NCI-H2029 treated with DMSO at 0.1 percent for 48 hours (cell line): ENCODE measurements at regions not wholly inside any gene's neighbourhood (a gene's known extent, or its start where the extent isn't known, plus 50 kb on each side); places are given as distances from the start of the nearest gene placed in this dataset.
"Not testable (repeated sequence)": the region's sequence is repeated elsewhere in the genome, so short reads cannot be mapped to it uniquely, and the experiment has no call there.

Source experiments
- DNase-seq: peaks from one replicate; lab custom pipeline; 2025; lab: John Stamatoyannopoulos, UW

- no peak for DNase-seq
These were observed 777.7 kb downstream of the STIM2 start for GRCh38 chr4:27638163-27638915.

DNA sequence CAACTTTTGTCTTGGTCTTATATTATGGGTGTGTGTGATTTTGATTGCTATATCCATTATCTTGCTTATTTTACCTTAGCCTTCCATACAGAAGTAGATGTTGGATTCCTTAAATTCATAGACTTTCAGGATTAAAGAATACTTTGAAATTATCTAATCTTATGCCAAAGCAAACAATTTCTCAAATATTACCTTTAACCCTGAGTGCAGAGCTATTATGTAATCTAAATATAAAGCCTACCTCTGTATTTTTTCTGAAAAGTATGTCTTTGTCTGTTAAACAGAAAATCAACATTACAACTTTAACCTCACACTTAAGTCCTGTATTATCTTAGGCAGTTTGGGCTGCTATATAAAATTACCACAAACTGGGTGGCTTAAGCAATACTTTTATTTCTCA, 782.5 kb downstream of the STIM2 start:
- no peak for DNase-seq

DNA sequence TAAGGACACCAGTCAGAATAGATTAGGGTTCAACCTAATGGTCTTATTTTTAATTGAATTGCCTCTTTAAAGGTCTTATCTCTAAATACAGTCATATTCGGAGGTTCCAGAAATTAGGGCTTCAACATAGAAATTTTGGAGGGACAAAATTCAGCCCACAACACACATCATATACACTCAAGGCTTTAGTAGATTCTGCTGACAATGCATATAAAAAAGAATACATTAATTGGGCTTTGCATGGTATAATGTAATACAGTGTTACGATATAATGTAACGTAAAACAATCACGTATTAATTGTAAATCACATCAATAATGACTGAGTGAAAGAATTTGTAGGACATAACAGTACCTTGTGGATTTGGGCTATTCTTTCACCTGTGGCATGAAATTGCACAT, 787.8 kb downstream of the STIM2 start:
- DNase-seq = no peak

DNA sequence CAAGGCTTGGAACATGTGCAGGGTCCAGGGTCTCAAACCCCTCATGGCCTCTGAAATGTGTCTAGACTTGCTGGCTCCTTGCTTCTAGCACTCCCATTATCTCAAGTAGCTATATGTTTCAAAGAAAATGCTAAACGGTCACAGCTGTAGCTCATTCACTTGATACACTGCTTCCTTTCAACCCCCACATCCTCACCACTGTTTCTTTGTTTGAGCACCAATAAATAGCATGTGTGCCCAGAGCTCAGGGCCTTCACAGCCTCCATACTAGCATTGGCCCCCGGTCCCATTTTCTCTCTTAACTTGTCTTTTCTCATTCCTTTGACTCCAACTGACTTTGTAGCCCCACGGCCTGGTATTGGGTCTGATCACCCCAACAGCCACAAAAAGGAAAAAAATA, 801.8 kb downstream of the STIM2 start:
- DNase-seq = no peak

DNA sequence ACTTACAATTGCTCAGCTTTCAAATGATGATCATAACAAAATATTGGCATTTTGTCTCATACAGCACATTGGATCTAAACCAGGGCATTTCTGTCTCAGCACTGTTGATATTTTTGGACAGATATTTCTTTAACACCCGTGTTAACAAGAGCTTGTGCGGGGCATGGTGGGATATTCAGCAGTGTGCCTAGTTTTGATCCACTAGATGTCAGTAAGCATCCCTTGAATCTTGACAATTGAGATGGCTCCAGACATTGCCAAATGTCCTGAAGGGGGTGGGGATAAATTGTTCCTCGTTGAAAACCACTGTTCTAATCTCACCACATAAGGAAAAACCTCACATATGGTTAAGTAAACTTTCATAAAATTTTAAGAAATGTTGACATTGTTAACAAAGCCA, 806.3 kb downstream of the STIM2 start:
- no peak for DNase-seq

GRCh38 chr4:27668001-27668400, 807.4 kb downstream of the STIM2 start:
- no peak for DNase-seq

DNA sequence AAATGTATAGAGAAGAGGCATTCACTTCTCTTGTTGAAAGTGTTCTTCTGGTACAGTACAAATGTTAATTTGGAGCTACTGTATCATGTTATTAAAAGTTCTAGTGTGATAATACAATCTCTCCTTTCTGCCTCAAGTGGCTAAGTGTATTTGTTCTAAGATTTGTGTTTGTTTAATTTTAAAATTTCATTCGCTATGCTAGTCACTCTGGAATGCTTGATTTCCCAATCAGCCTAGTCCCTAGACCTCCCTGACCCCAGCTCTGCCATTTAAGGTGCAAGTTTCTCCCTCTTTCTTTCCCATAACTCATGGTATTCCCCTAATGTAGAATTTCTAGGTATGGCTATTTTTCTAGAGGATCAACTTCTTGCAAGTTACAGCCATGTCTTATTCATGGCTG, 817.4 kb downstream of the STIM2 start:
- DNase-seq = no peak

GRCh38 chr4:27684610-27685011, 824.0 kb downstream of the STIM2 start:
- peak; percentile 64 for DNase-seq

DNA sequence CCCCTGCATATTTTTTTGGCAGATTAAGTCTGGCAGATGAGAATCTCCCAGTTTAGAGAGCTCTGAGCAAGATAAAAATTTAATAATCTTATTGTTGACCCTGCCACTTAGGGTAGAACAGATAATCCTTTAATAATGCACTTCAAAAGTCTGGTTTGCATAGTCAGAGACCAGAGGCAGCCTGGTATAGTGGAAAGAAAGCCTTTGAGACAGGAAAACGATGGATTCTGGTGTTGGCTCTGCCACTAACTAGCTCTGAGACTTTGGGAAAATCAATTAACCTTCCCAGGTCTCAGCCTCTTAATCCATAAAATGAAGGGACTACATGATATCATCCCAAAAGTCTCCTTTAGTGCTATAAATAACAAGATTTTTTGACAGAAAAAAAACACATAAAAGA, 824.5 kb downstream of the STIM2 start:
- no peak for DNase-seq

DNA sequence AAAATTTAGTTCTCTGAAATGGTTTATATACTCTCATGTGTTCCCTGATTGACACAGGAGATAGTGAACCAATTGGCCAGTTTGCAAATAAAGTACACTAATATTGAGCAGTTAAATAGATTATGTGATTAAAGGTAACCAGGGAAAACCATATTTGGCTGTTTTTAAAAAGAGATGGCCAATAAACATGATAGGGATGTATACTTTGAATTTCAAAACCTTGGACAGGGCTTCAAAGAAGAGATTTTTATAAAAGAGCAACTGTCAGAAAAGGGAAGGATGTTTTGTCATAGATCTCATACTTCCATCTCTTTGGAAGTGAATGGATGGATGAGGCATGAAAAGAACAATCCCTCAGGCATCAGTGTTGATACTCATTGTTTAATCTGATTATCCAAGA, 825.3 kb downstream of the STIM2 start:
- DNase-seq = no peak

DNA sequence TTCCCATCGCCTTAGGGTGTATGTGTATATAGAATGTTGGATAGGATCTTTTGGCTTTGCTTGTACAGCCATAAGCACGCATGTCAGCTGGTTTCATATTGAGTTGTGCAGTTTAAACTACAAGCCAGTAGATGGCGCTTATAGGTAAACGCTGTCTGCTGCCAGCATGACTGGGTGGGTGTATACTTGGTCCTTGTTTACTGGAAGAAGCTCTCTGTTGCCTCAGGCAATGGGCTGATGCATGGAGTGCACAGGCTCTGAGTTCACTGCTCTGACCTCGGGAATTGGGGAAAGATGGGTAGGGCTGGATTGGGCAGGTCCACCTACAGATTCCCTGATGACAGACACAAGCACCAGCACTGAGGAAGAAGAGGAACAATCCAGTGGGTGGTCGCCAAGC, 831.5 kb downstream of the STIM2 start:
- peak; percentile 12 for DNase-seq

DNA sequence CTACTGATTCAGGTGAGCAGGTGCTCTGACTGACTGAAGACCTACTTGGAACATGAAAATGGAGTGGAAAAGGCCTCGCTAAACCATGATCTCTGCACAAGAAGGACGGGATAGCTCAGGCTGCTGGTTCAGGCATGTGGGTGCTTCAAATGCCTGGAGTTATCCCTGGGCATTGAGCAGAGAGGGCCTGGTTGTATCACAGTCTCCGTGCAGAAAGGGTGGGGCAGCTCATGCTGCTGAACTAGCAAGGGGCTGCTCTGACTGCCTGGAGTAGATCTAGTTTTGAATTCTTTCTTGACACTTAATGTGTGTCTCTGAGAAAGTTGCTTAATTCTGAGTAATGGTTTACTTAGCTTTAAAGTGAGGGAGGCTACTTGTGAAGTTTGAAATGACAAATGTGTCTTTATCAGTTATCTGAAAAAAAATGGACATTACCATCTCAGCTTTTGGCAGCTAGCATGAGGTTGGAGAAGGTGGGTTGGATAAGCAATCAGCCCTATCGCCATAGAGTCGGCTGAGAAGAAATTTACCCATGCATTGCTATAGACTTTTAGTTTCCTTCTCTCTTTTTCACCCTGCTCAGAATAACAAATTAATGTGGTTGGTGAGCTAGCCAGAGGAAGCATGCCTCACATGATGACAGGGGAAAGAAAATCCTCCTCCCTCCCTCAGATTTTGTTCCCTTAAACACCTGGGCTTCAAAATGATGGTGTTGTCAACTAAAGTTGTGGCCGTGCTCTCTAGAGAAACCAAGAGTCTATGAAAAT, 832.4 kb downstream of the STIM2 start:
- DNase-seq = no peak

GRCh38 chr4:27696257-27696656, 835.6 kb downstream of the STIM2 start:
- DNase-seq = not testable (repeated sequence)

- no peak for DNase-seq
These were observed 841.0 kb downstream of the STIM2 start for GRCh38 chr4:27701606-27702005.

GRCh38 chr4:27702730-27703431, 842.2 kb downstream of the STIM2 start:
- no peak for DNase-seq

- DNase-seq = no peak
These were observed 843.1 kb downstream of the STIM2 start for GRCh38 chr4:27703771-27704170.

DNA sequence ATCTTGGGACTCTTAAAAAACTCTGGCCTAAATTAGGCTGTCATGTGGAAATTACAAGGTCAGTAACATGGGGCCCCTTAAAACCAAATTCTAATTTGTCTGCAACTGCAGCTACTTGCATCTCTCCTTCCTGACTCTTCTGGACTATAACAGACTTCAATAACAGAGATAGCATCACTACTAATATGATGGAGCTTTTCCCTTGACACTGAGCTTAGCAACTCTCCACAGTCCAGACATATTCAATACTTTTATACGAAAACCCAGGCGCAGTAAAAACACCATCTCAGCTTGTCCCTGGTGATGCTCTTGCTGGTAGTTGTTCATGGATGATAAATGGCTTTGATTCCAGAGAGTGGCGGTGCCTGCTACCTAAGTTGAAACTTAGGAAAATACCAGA, 850.4 kb downstream of the STIM2 start:
- no peak for DNase-seq

DNA sequence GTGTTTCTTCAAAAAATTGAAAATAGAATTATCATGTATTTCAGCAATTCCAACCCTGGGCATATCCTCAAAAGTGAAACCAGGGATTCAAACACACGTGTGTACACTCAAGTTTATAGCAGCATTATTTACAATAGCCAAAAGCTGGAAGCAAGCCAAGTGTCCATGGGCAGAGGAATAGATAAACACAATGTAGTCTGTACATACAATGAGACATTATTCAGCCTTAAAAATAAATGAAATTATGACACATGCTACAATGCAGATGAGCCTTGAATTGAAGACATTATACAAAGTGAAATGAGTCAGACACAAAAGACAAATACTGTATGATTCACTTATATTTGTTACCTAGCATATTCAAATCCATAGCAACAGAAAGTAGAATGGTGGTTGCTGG, 853.4 kb downstream of the STIM2 start:
- peak; percentile 53 for DNase-seq

DNA sequence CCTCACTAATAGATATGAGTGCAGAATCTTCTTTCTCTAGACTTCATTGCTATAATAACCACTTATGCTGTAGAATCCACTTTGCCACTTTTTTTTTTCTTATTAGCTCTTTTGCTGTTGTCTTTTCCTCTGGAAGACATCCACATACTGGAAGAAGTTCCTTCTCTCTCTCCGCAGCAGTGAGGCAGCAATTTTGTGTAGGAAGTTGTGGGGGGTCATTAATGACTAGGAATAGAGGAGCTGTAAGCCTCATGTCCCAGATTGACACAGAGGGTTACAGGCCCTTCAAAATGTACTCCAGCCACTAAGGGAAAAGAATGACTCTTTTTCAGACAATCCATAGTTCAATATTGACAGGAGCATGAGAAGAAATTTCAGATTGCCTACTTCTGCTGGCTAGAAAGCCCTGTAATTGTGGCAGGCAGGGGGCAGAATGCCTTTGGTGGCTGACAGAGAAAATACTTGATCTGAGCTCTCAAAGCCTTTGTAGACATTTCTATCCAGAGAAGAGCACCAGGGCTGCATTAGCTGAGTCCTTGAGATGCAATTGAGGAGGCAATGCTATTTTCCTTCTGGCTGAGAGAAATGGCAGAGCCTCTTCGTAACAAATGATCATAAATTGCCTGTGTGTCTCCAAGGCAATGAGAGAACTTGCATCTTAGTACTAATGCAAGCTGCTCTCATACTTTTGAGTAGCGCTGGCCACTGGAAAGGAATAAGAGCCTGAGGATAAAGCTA, 856.2 kb downstream of the STIM2 start:
- no peak for DNase-seq

- DNase-seq = no peak
These were observed 856.8 kb downstream of the STIM2 start for GRCh38 chr4:27717431-27717755.

- DNase-seq = no peak
These were observed 859.5 kb downstream of the STIM2 start for GRCh38 chr4:27720010-27720766.

GRCh38 chr4:27721193-27721592, 860.6 kb downstream of the STIM2 start:
- no peak for DNase-seq
